Muscle of leg (tissue), 3 donors: ENCODE measurements at regions not wholly inside any gene's neighbourhood (a gene's known extent, or its start where the extent isn't known, plus 50 kb on each side); places are given as distances from the start of the nearest gene placed in this dataset.
"Not testable (repeated sequence)": the region's sequence is repeated elsewhere in the genome, so short reads cannot be mapped to it uniquely, and the experiment has no call there.

Source experiments
- DNase-seq: peaks from one replicate; pipeline ENCODE4 v3.0.0; 2013
- H3K27ac ChIP-seq: one replicate; pipeline ENCODE4 v1.5.1; 2013; ENCODE audit warnings: mild to moderate bottlenecking, low read length, control low read depth
- H3K27me3 ChIP-seq: one replicate; pipeline ENCODE4 v1.6.1; 2013; ENCODE audit warnings: low read length; ENCODE audit not compliant: control insufficient read depth, insufficient read depth
- H3K36me3 ChIP-seq: one replicate; pipeline ENCODE4 v1.6.1; 2013; ENCODE audit warnings: low read length; ENCODE audit not compliant: control insufficient read depth, insufficient read depth
- H3K4me1 ChIP-seq: one replicate; pipeline ENCODE4 v1.6.1; 2013; ENCODE audit warnings: low read length; ENCODE audit not compliant: control insufficient read depth, insufficient read depth
- H3K4me3 ChIP-seq: one replicate; pipeline ENCODE4 v1.5.1; 2013; ENCODE audit warnings: low read length, control low read depth
- H3K9me3 ChIP-seq: replicated peaks from 2 replicates; pipeline ENCODE4 v1.6.1; 2013; ENCODE audit warnings: low read depth, low read length; ENCODE audit not compliant: control insufficient read depth
- WGBS: methylation state at CpG from one replicate; pipeline ENCODE4 v1.1.5; 2013; ENCODE audit warnings: missing lambda C conversion rate; ENCODE audit not compliant: insufficient coverage; 5-methylcytosine and 5-hydroxymethylcytosine counted together

GRCh38 chr11:134940441-134941126 is 528.5 kb upstream of the B3GAT1 start:
- no peak overlapping the region for H3K27ac ChIP-seq
- H3K27me3 ChIP-seq: no peaks in the 10 kb centered on the region
- 82% methylated on average over 9 of the region's 15 CpGs for WGBS
- no peak overlapping the region for H3K4me3 ChIP-seq
- peaks cover 7% of the 10 kb centered on the region for H3K4me1 ChIP-seq
- no peaks in the 10 kb centered on the region for H3K36me3 ChIP-seq
- no peak for DNase-seq
- H3K9me3 ChIP-seq: no peaks in the 10 kb centered on the region

DNA sequence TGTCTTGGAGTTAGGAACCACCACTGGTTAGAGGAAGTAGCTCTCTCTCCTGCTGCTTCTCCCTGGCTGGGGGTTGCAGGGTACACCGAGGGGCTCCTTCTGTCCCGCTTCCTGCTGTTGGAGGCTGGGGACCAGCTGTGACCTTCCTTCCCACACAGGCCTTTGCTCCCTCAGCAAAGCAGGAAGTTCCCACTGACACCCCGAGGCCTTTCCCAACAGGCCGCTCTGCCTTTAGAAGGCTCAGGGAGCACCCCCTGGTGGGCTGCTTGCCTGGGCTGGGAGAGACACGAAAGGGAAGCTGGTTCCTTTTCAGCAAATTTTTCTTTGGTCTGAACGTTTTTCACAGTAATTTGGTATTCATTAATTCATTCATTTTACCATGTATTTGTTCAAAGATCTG is 527.9 kb upstream of the B3GAT1 start:
- Histone ChIP-seq H3K4me1 (peaks cover 7% of the 10 kb centered on the region), H3K36me3 (no peaks in the 10 kb centered on the region), H3K27me3 (no peaks in the 10 kb centered on the region), H3K4me3 (no peak overlapping the region), H3K27ac (no peak overlapping the region), H3K9me3 (no peaks in the 10 kb centered on the region)
- peak; percentile 43 for DNase-seq
- WGBS: 51% methylated on average over 2 of the region's 6 CpGs

GRCh38 chr11:134939031-134939430 is 527.0 kb upstream of the B3GAT1 start:
- Histone ChIP-seq H3K4me1 (peaks cover 7% of the 10 kb centered on the region), H3K27ac (no peak overlapping the region), H3K36me3 (no peaks in the 10 kb centered on the region), H3K4me3 (no peak overlapping the region), H3K9me3 (no peaks in the 10 kb centered on the region), H3K27me3 (no peaks in the 10 kb centered on the region)
- DNase-seq: no peak
- WGBS: no CpG with 5 or more reads among the region's 2 CpGs

DNA sequence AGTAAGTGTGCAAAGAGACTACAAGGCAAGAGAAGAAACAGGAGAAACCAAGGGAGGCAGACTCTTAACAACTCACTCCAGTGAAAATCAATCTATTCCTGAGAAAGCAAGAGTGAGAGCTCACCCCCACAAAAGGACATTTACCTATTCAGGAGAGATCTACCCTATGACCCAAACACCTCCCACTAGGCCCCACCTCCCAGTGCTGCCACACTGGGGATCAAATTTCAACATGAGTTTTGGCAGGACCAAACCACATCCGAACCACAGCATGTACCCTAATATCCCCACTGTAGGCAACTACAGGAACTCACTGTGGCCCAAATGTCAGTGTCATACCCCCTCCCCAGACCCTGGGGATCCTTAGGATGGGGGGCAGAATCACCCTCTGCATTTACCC is 526.2 kb upstream of the B3GAT1 start:
- no peak overlapping the region for H3K27ac ChIP-seq
- no peak for DNase-seq
- WGBS: no CpG with 5 or more reads among the region's 1 CpG
- H3K4me3 ChIP-seq: no peak overlapping the region
- H3K36me3 ChIP-seq: no peaks in the 10 kb centered on the region
- no peaks in the 10 kb centered on the region for H3K9me3 ChIP-seq
- H3K27me3 ChIP-seq: no peaks in the 10 kb centered on the region
- peaks cover 8% of the 10 kb centered on the region for H3K4me1 ChIP-seq

- not testable (repeated sequence) for H3K36me3 ChIP-seq, H3K9me3 ChIP-seq, H3K27ac ChIP-seq, DNase-seq, H3K27me3 ChIP-seq, H3K4me3 ChIP-seq
- H3K4me1 ChIP-seq: peaks cover 14% of the 10 kb centered on the region
- WGBS: 97% methylated on average over 14 of the region's 14 CpGs
These were observed 525.2 kb upstream of the B3GAT1 start for GRCh38 chr11:134937193-134937592.

DNA sequence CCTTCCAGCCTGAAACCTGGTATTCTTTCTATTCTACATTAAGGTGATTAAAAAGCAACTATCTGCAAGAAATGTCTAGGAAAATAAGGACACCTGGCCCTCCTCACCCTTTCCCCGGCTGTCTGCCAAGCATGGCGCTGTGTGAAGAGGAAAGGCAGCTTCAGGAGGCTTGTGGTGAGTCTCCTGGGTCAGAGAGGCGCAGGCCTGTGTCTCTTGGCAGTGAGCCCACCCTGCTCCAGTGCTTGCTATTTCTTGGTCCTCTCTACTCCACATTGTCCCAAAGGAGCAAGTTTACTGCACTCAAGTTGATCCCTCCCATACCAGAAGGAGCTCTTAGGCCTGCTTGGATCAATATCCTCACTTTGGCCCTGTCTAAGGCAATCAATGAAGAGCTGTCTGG is 520.7 kb upstream of the B3GAT1 start:
- no peak overlapping the region for H3K4me3 ChIP-seq
- whole genome bisulfite sequencing: 0% methylated on average over 1 of the region's 3 CpGs
- H3K4me1 ChIP-seq: peaks cover 7% of the 10 kb centered on the region
- H3K27ac ChIP-seq: peak overlapping the region; percentile 29
- peaks cover 2% of the 10 kb centered on the region for H3K27me3 ChIP-seq
- no peaks in the 10 kb centered on the region for H3K9me3 ChIP-seq
- peak; percentile 37 for DNase-seq
- no peaks in the 10 kb centered on the region for H3K36me3 ChIP-seq

DNA sequence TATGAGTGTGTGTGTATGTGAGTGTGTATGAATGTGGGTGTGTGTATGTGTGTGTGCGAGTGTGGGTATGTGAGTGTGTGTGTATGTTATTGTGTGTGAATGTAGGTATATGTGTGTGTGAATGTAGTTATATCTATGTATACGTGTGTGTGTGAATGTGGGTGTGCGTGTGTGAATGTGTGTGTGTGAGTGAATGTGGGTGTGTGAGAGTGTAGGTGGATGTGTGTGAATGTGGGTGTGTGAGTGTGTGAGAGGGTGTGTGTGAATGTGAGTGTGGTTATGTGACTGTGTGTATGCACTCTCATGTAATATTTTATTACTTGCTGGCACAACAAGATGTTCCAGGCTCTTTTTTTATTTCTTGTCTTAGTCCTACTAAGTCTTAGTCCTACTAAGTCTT is 513.4 kb upstream of the B3GAT1 start:
- no peak for DNase-seq
- H3K27ac ChIP-seq: no peak overlapping the region
- H3K4me3 ChIP-seq: no peak overlapping the region

GRCh38 chr11:134923441-134923840 is 511.4 kb upstream of the B3GAT1 start:
- no peak overlapping the region for H3K4me3 ChIP-seq
- no peak for DNase-seq
- H3K27ac ChIP-seq: no peak overlapping the region
- no peaks in the 10 kb centered on the region for H3K27me3 ChIP-seq
- WGBS: 71% methylated on average over 1 of the region's 7 CpGs
- no peaks in the 10 kb centered on the region for H3K4me1 ChIP-seq
- H3K9me3 ChIP-seq: no peaks in the 10 kb centered on the region
- H3K36me3 ChIP-seq: no peaks in the 10 kb centered on the region

More for the DNA sequence above, 513.4 kb upstream of the B3GAT1 start:
- H3K4me1 ChIP-seq: no peaks in the 10 kb centered on the region
- no peaks in the 10 kb centered on the region for H3K9me3 ChIP-seq
- H3K27me3 ChIP-seq: peaks cover under 1% of the 10 kb centered on the region
- no peaks in the 10 kb centered on the region for H3K36me3 ChIP-seq
- WGBS: 88% methylated on average over 3 of the region's 3 CpGs

DNA sequence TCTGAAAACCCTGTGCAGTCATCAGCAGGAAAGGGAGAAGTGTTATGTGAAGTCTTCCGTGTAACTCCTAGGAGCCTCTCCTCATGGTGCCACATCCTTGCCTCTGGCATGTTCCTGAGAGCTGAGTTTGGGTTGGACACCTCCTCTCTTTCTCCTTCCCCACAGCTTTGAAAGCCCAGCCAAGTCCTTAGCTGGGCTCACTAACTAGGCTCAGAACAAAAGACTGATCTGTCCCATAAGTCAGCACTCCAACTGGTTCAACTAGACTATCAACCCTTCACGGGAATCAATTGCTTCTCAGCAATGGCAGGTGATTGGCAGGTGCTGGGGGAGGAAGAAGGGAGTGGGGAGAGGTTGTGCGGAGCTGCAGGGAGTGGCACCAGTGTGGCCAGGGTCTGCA is 509.9 kb upstream of the B3GAT1 start:
- Histone ChIP-seq H3K27ac (no peak overlapping the region), H3K36me3 (no peaks in the 10 kb centered on the region), H3K4me1 (no peaks in the 10 kb centered on the region), H3K27me3 (no peaks in the 10 kb centered on the region), H3K4me3 (no peak overlapping the region), H3K9me3 (no peaks in the 10 kb centered on the region)
- WGBS: no CpG with 5 or more reads among the region's 3 CpGs
- no peak for DNase-seq

DNA sequence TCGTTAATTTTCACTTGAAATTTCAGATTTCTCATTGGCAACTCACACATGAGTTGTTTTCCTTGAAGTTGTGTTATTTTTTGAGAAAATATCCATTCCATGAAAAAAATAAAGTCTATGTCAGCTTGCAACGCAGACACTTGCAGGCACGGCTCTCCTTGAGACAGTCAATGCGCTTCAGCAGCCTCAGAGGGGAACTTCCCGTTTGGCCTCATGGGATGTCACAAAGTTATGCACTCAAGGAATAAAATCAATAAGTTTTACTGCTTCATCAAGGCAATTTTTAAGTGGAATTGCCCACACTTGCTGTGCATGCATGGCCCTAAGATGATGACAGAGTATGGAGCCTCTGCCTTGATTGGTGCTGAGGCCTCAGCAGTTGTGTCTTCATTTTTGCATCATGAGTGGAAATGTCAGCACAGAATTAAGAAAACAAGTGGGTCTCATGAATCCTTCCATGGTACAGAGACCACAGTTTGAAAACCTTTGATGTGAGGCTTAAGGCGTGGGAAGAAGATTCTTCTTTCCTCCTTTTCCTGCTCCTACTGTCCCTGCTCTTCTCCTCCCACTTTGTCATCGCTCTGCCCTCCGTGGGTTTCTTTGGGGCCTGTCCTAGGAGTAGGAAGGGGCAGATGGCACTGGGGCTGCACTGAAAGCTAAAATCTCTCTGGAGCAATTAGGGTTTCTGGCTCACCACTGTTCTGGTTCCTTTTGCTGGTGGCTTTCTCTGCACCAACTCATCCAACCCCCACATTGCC is 509.0 kb upstream of the B3GAT1 start:
- DNase-seq: no peak
- no CpG with 5 or more reads among the region's 8 CpGs for WGBS
- H3K27me3 ChIP-seq: no peaks in the 10 kb centered on the region
- no peaks in the 10 kb centered on the region for H3K36me3 ChIP-seq
- H3K4me1 ChIP-seq: peaks cover 4% of the 10 kb centered on the region
- H3K4me3 ChIP-seq: no peak overlapping the region
- no peaks in the 10 kb centered on the region for H3K9me3 ChIP-seq
- no peak overlapping the region for H3K27ac ChIP-seq
